Left ventricle myocardium inferior (tissue), 1 donor: ENCODE measurements at regions not wholly inside any gene's neighbourhood (a gene's known extent, or its start where the extent isn't known, plus 50 kb on each side); places are given as distances from the start of the nearest gene placed in this dataset.

Experiments used
- DNase-seq: peaks from one replicate; pipeline ENCODE4 v3.0.0-alpha.2; 2020
- H3K27ac ChIP-seq: fragments of 200-600 bp; replicated peaks from 2 replicates; pipeline ENCODE4 v1.8.0; 2021
- H3K27me3 ChIP-seq: fragments of 200-600 bp; 2 replicates; pipeline ENCODE4 v1.8.0; 2021; ENCODE audit warnings: low read depth
- H3K36me3 ChIP-seq: fragments of 200-600 bp; 2 replicates; pipeline ENCODE4 v1.8.0; 2021
- H3K4me1 ChIP-seq: fragments of 200-600 bp; 2 replicates; pipeline ENCODE4 v1.8.0; 2021
- H3K4me3 ChIP-seq: fragments of 200-600 bp; 2 replicates; pipeline ENCODE4 v1.8.0; 2021; ENCODE audit warnings: mild to moderate bottlenecking, moderate library complexity
- H3K9me3 ChIP-seq: fragments of 200-600 bp; replicated peaks from 2 replicates; pipeline ENCODE4 v1.8.0; 2021
- CTCF ChIP-seq: fragments of 200-600 bp; IDR thresholded peaks from 2 replicates; pipeline ENCODE4 v1.8.0; 2021; ENCODE audit warnings: antibody characterized with exemption, mild to moderate bottlenecking, borderline replicate concordance
- intact Hi-C: fragments of 100-400 bp; cut with micrococcal nuclease; formaldehyde crosslinking; loops from one replicate; pipeline ENCODE4 v1.11.0; 2022
- donor health status: DM: no; HTN: yes; CAD: no; lungs with severe emphysema.

- Histone ChIP-seq H3K27ac (no peak overlapping the region), H3K4me1 (no peaks in the 10 kb centered on the region), H3K4me3 (no peak overlapping the region), H3K36me3 (no peaks in the 10 kb centered on the region), H3K27me3 (peaks cover 6% of the 10 kb centered on the region), H3K9me3 (peaks cover 11% of the 10 kb centered on the region)
- no peak for TF ChIP-seq CTCF
- intact Hi-C loops = no loop called here
- no peak for DNase-seq
These were observed 283.8 kb downstream of the BRD1 start for GRCh38 chr22:49543876-49544275.

- no peaks in the 10 kb centered on the region for H3K36me3 ChIP-seq
- peaks cover 6% of the 10 kb centered on the region for H3K9me3 ChIP-seq
- no peak overlapping the region for H3K4me3 ChIP-seq
- peaks cover 19% of the 10 kb centered on the region for H3K27me3 ChIP-seq
- intact Hi-C loops = no loop called here
- DNase-seq = no peak
- H3K27ac ChIP-seq = no peak overlapping the region
- no peaks in the 10 kb centered on the region for H3K4me1 ChIP-seq
- TF ChIP-seq CTCF = no peak
These were observed 285.9 kb downstream of the BRD1 start for GRCh38 chr22:49541693-49542230.

GRCh38 chr22:49540913-49541692 is 286.6 kb downstream of the BRD1 start:
- Histone ChIP-seq H3K4me3 (no peak overlapping the region), H3K27me3 (peaks cover 25% of the 10 kb centered on the region), H3K36me3 (no peaks in the 10 kb centered on the region), H3K4me1 (no peaks in the 10 kb centered on the region), H3K27ac (no peak overlapping the region), H3K9me3 (no peaks in the 10 kb centered on the region)
- DNase-seq = no peak
- intact Hi-C loops = no loop called here
- no peak for TF ChIP-seq CTCF

GRCh38 chr22:49540084-49540912 is 287.4 kb downstream of the BRD1 start:
- no peaks in the 10 kb centered on the region for H3K36me3 ChIP-seq
- H3K4me1 ChIP-seq = no peaks in the 10 kb centered on the region
- no peak overlapping the region for H3K27ac ChIP-seq
- intact Hi-C loops = no loop called here
- no peaks in the 10 kb centered on the region for H3K9me3 ChIP-seq
- peaks cover 33% of the 10 kb centered on the region for H3K27me3 ChIP-seq
- H3K4me3 ChIP-seq = no peak overlapping the region
- no peak for DNase-seq
- TF ChIP-seq CTCF = no peak

- Histone ChIP-seq H3K4me1 (no peaks in the 10 kb centered on the region), H3K9me3 (no peaks in the 10 kb centered on the region), H3K27me3 (peaks cover 56% of the 10 kb centered on the region), H3K4me3 (no peak overlapping the region), H3K27ac (no peak overlapping the region), H3K36me3 (no peaks in the 10 kb centered on the region)
- TF ChIP-seq CTCF = no peak
- DNase-seq = no peak
- intact Hi-C loops = no loop called here
These were observed 289.7 kb downstream of the BRD1 start for GRCh38 chr22:49538006-49538405.
